IMR-90 (cell line): ENCODE measurements at regions not wholly inside any gene's neighbourhood (a gene's known extent, or its start where the extent isn't known, plus 50 kb on each side); places are given as distances from the start of the nearest gene placed in this dataset.

ENCODE experiments used
- ATAC-seq: fragments of 200-7000 bp; cut with Tn5 transposase; 2 replicates; pipeline ENCODE4 v1.9.1; 2020; ENCODE audit warnings: low read depth, mild to moderate bottlenecking, moderate library complexity
- BruUV-seq: library from RNA; stranded (reverse); fragments of 400-500 nt; replicated peaks from 2 replicates; lab custom pipeline; 2021; lab: Mats Ljungman, UMichigan
- CTCF ChIA-PET: fragments of 300-600 bp; formaldehyde crosslinking; extraction: SDS; loops from one replicate; lab custom pipeline; 2021; ENCODE audit warnings: antibody characterized with exemption; lab: Yijun Ruan, JAX
- POLR2A ChIA-PET: fragments of 300-600 bp; sonication (Branson Sonifier 250); formaldehyde crosslinking; loops from one replicate; lab custom pipeline; 2022; ENCODE audit warnings: antibody characterized with exemption; ENCODE audit not compliant: unreplicated experiment; lab: Charles Lee
- DNase-seq: peaks from one replicate; pipeline ENCODE4 v3.0.0; 2013
- H2AFZ ChIP-seq: replicated peaks from 2 replicates; pipeline ENCODE3; 2013; ENCODE audit warnings: low read length, mild to moderate bottlenecking; ENCODE audit not compliant: poor library complexity
- H2AK5ac ChIP-seq: 2 replicates; pipeline ENCODE4 v1.6.1; 2013; ENCODE audit warnings: low read depth, low read length, inconsistent platforms
- H2AK9ac ChIP-seq: replicated peaks from 2 replicates; pipeline ENCODE3; 2013; ENCODE audit warnings: mild to moderate bottlenecking, low read depth, low read length, moderate library complexity; ENCODE audit not compliant: poor library complexity
- H2BK120ac ChIP-seq: 2 replicates; pipeline ENCODE4 v1.6.1; 2013; ENCODE audit warnings: low read depth, low read length, inconsistent platforms
- H2BK15ac ChIP-seq: 3 replicates; pipeline ENCODE4 v1.6.1; 2013; ENCODE audit warnings: low read depth, low read length, inconsistent platforms
- H2BK20ac ChIP-seq: 2 replicates; pipeline ENCODE4 v1.6.1; 2013; ENCODE audit warnings: low read depth, mild to moderate bottlenecking, inconsistent platforms, low read length, moderate library complexity
- H2BK5ac ChIP-seq: 2 replicates; pipeline ENCODE4 v1.6.1; 2013; ENCODE audit warnings: mild to moderate bottlenecking, low read depth, low read length, inconsistent platforms; ENCODE audit not compliant: poor library complexity, severe bottlenecking
- H3K14ac ChIP-seq: replicated peaks from 2 replicates; pipeline ENCODE4 v1.6.1; 2013; ENCODE audit warnings: low read depth, low read length, inconsistent platforms
- H3K18ac ChIP-seq: 2 replicates; pipeline ENCODE4 v1.6.1; 2013; ENCODE audit warnings: low read depth, low read length, control low read depth
- H3K23ac ChIP-seq: 2 replicates; pipeline ENCODE4 v1.6.1; 2013; ENCODE audit warnings: low read depth, low read length, inconsistent platforms
- H3K27ac ChIP-seq: 2 replicates; pipeline ENCODE4 v1.5.1; 2013; ENCODE audit warnings: mild to moderate bottlenecking, control low read depth, low read length; ENCODE audit not compliant: insufficient read depth
- H3K27me3 ChIP-seq: 2 replicates; pipeline ENCODE4 v1.6.1; 2013; ENCODE audit warnings: low read length; ENCODE audit not compliant: control insufficient read depth, insufficient read depth
- H3K36me3 ChIP-seq: 2 replicates; pipeline ENCODE4 v1.6.1; 2013; ENCODE audit warnings: low read length, mixed read lengths; ENCODE audit not compliant: control insufficient read depth, insufficient read depth
- H3K4ac ChIP-seq: 2 replicates; pipeline ENCODE4 v1.6.1; 2013; ENCODE audit warnings: low read depth, low read length, inconsistent platforms
- H3K4me1 ChIP-seq: 2 replicates; pipeline ENCODE4 v1.6.1; 2013; ENCODE audit warnings: low read length, mixed read lengths; ENCODE audit not compliant: control insufficient read depth, insufficient read depth
- H3K4me2 ChIP-seq: 2 replicates; pipeline ENCODE4 v1.6.1; 2013; ENCODE audit warnings: low read depth, mild to moderate bottlenecking, control low read depth, low read length, moderate library complexity
- H3K4me3 ChIP-seq: 2 replicates; pipeline ENCODE4 v1.5.1; 2013; ENCODE audit warnings: low read depth, mild to moderate bottlenecking, control low read depth, low read length, moderate library complexity; ENCODE audit not compliant: insufficient read depth
- H3K56ac ChIP-seq: 2 replicates; pipeline ENCODE4 v1.6.1; 2013; ENCODE audit warnings: low read length, inconsistent platforms; ENCODE audit not compliant: insufficient read depth; ENCODE audit errors: extremely low read depth
- H3K79me1 ChIP-seq, 2 experiments: 2 replicates each; pipeline ENCODE4 v1.6.1; 2013; ENCODE audit warnings: low read length in 2 of 2, inconsistent platforms in 1 of 2, low read depth in 1 of 2
- H3K9ac ChIP-seq: 2 replicates; pipeline ENCODE4 v1.6.1; 2013; ENCODE audit warnings: low read depth, low read length, control low read depth
- H3K9me1 ChIP-seq: 2 replicates; pipeline ENCODE4 v1.6.1; 2013; ENCODE audit warnings: low read length, inconsistent platforms; ENCODE audit not compliant: insufficient read depth
- H3K9me3 ChIP-seq: 2 replicates; pipeline ENCODE4 v1.6.1; 2013; ENCODE audit warnings: low read length; ENCODE audit not compliant: control insufficient read depth, insufficient read depth
- H4K20me1 ChIP-seq: 2 replicates; pipeline ENCODE4 v1.6.1; 2013; ENCODE audit warnings: low read length, inconsistent platforms; ENCODE audit not compliant: insufficient read depth
- H4K5ac ChIP-seq: 2 replicates; pipeline ENCODE4 v1.6.1; 2013; ENCODE audit warnings: mild to moderate bottlenecking, low read depth, low read length, control low read depth
- H4K8ac ChIP-seq, 2 experiments: 2 replicates each; pipeline ENCODE4 v1.6.1; 2013; ENCODE audit warnings: low read depth in 2 of 2, low read length in 2 of 2, control low read depth in 1 of 2, inconsistent platforms in 1 of 2
- H4K91ac ChIP-seq: 2 replicates; pipeline ENCODE4 v1.6.1; 2013; ENCODE audit warnings: low read depth, low read length, inconsistent platforms; ENCODE audit not compliant: insufficient read depth
- FOS ChIP-seq: fragments of 150-350 bp; IDR thresholded peaks from 2 replicates; pipeline ENCODE4 v1.6.1; 2016; ENCODE audit warnings: low read depth, low read length
- MAFK ChIP-seq: IDR thresholded peaks from 2 replicates; pipeline ENCODE4 v1.6.1; 2012; ENCODE audit warnings: low read depth, low read length, improper control_type of control experiment
- RCOR1 ChIP-seq: IDR thresholded peaks from 2 replicates; pipeline ENCODE4 v1.6.1; 2012; ENCODE audit warnings: mild to moderate bottlenecking, low read length, improper control_type of control experiment; ENCODE audit not compliant: insufficient replicate concordance
- RFX5 ChIP-seq: IDR thresholded peaks from 2 replicates; pipeline ENCODE4 v1.8.0; 2012; ENCODE audit warnings: low read depth, mild to moderate bottlenecking, low read length, moderate library complexity
- SMC3 ChIP-seq: fragments of 150-350 bp; IDR thresholded peaks from 2 replicates; pipeline ENCODE4 v1.6.1; 2016; ENCODE audit warnings: low read depth, mild to moderate bottlenecking, antibody characterized with exemption, low read length, moderate library complexity
- WGBS, 2 experiments: methylation state at CpG; one replicate each; pipeline versions ENCODE4 v1.1.5 to v1.1.7; 2013; ENCODE audit warnings: missing lambda C conversion rate in 2 of 2; ENCODE audit not compliant: insufficient read length in 1 of 2; ENCODE audit errors: extremely low coverage in 2 of 2; 5-methylcytosine and 5-hydroxymethylcytosine counted together
- dilution Hi-C: fragments of 300-500 bp; cut with HindIII; formaldehyde crosslinking; loops from one replicate; pipeline ENCODE4 v1.14.3; 2018; ENCODE audit warnings: low sequenced_read_pairs; ENCODE audit not compliant: unreplicated experiment
- in situ Hi-C: fragments of 300-500 bp; cut with MboI; formaldehyde crosslinking; loops from 3 replicates; pipeline ENCODE4 v1.14.3; 2019; ENCODE audit warnings: low sequenced_read_pairs, inconsistent platforms, mixed read lengths
- intact Hi-C: fragments of 100-400 bp; cut with micrococcal nuclease; formaldehyde crosslinking; loops from 2 replicates; pipeline ENCODE4 v1.10.0; 2022
- TF ChIP-seq, protein P1 (sequence below): fragments of 150-350 bp; IDR thresholded peaks from 2 replicates; pipeline ENCODE4 v1.6.1; 2016; ENCODE audit warnings: low read depth, mild to moderate bottlenecking, low read length, moderate library complexity, borderline replicate concordance

- Histone ChIP-seq H3K4me3 (no peak overlapping the region), H2AFZ (no peak overlapping the region), H3K18ac (no peak overlapping the region), H4K5ac (no peak overlapping the region), H2AK5ac (no peak overlapping the region), H3K27me3 (no peaks in the 10 kb centered on the region), H3K27ac (no peak overlapping the region), H2BK120ac (no peak overlapping the region), H3K9me3 (peaks cover 2% of the 10 kb centered on the region; the same call in 1 of the 2 replicates), H2AK9ac (no peak overlapping the region), H4K8ac (no peak overlapping the region), H2BK15ac (no peak overlapping the region), H3K4ac (no peak overlapping the region), H3K9ac (no peak overlapping the region), H3K36me3 (no peaks in the 10 kb centered on the region), H3K23ac (no peak overlapping the region), H3K4me2 (no peak overlapping the region), H3K4me1 (no peaks in the 10 kb centered on the region), H3K56ac (no peak overlapping the region), H4K20me1 (no peaks in the 10 kb centered on the region), H3K79me1 (no peaks in the 10 kb centered on the region), H2BK20ac (no peak overlapping the region), H3K14ac (no peak overlapping the region), H3K9me1 (no peaks in the 10 kb centered on the region), H4K91ac (no peak overlapping the region), H2BK5ac (no peak overlapping the region)
- CTCF ChIA-PET = no interaction called here
- ATAC-seq = no peak
- dilution Hi-C loops (no loop called here), in situ Hi-C loops (no loop called here), intact Hi-C loops (no loop called here)
- TF ChIP-seq SMC3 = no peak
- no peak for TF ChIP-seq MAFK
- TF ChIP-seq RCOR1 = no peak
- TF ChIP-seq RFX5 = no peak
- no peak for TF ChIP-seq FOS
- TF ChIP-seq, protein P1, sequence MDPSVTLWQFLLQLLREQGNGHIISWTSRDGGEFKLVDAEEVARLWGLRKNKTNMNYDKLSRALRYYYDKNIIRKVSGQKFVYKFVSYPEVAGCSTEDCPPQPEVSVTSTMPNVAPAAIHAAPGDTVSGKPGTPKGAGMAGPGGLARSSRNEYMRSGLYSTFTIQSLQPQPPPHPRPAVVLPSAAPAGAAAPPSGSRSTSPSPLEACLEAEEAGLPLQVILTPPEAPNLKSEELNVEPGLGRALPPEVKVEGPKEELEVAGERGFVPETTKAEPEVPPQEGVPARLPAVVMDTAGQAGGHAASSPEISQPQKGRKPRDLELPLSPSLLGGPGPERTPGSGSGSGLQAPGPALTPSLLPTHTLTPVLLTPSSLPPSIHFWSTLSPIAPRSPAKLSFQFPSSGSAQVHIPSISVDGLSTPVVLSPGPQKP = no peak
- no TSS peak for BruUV-seq
- DNase-seq = no peak
- POLR2A ChIA-PET = no interaction called here
- no CpG with 5 or more reads among the region's 3 CpGs for WGBS, 2 experiments
These were observed 471.7 kb upstream of the KLHL1 start for GRCh38 chr13:70579941-70580340.
